ENCODE measurements at regions not wholly inside any gene's neighbourhood (a gene's known extent, or its start where the extent isn't known, plus 50 kb on each side); places are given as distances from the start of the nearest gene placed in this dataset.
A peak's percentile ranks its signal among the peaks of the same experiment; 100 is the strongest.
"Not testable (repeated sequence)": the region's sequence is repeated elsewhere in the genome, so short reads cannot be mapped to it uniquely, and the experiment has no call there.

GRCh38 chr4:86452924-86453531 lies 93.2 kb upstream of the MAPK10 start:
- H3K36me3 ChIP-seq (ENCODE audit: control insufficient read depth in 2 of 3, insufficient read depth in 3 of 3, low read length in 3 of 3), result no peaks in the 10 kb centered on the region
- H3K9ac ChIP-seq (ENCODE audit: low read length in 3 of 3), result peak overlapping the region; percentile 39 to 69 (median 52)
- H3K4me3 ChIP-seq (ENCODE audit: low read length in 3 of 3), result peak overlapping the region; percentile 71 to 81 (median 76)
- no peaks in the 10 kb centered on the region for H3K27me3 ChIP-seq (ENCODE audit: control insufficient read depth, insufficient read depth, low read length)
- peaks cover 0 to 5% (median 4%) of the 10 kb centered on the region in 3 donors for H3K4me1 ChIP-seq (ENCODE audit: control insufficient read depth in 2 of 3, insufficient read depth in 2 of 3, low read depth in 1 of 3, low read length in 3 of 3)
- TF ChIP-seq CTCF (IDR thresholded peaks at IDR 0.05; ENCODE audit: borderline replicate concordance, extremely low read depth, insufficient read depth), result no peak
- H3K27ac ChIP-seq (ENCODE audit: low read depth in 2 of 2, low read length in 2 of 2), result peak overlapping the region; percentile 71 to 76
- DNase-seq (peak; percentile 54 to 93 (median 73)), FAIRE-seq (no peak)
- intact Hi-C loops (cut with DNase I), result no loop called here
- no peaks in the 10 kb centered on the region for H3K9me3 ChIP-seq (ENCODE audit: control insufficient read depth in 2 of 3, insufficient read depth in 1 of 3, low read length in 3 of 3)

- FAIRE-seq; H3K9ac ChIP-seq (ENCODE audit: low read length in 3 of 3); H3K9me3 ChIP-seq (ENCODE audit: control insufficient read depth in 2 of 3, insufficient read depth in 1 of 3, low read length in 3 of 3); H3K36me3 ChIP-seq (ENCODE audit: control insufficient read depth in 2 of 3, insufficient read depth in 3 of 3, low read length in 3 of 3); H3K4me3 ChIP-seq (ENCODE audit: low read length in 3 of 3); H3K4me1 ChIP-seq (ENCODE audit: control insufficient read depth in 2 of 3, insufficient read depth in 2 of 3, low read depth in 1 of 3, low read length in 3 of 3); H3K27me3 ChIP-seq (ENCODE audit: control insufficient read depth, insufficient read depth, low read length); intact Hi-C loops (cut with DNase I); H3K27ac ChIP-seq (ENCODE audit: low read depth in 2 of 2, low read length in 2 of 2): not testable (repeated sequence)
- peak in 1 of 5 donors; percentile 33 for DNase-seq
Measured at GRCh38 chr4:86453611-86454072, 93.8 kb upstream of the MAPK10 start.

- no peak for TF ChIP-seq CTCF (IDR thresholded peaks at IDR 0.05; ENCODE audit: borderline replicate concordance, extremely low read depth, insufficient read depth)
- no peak for DNase-seq
- H3K9ac ChIP-seq (ENCODE audit: low read length in 3 of 3), result no peak overlapping the region
- no peaks in the 10 kb centered on the region for H3K4me1 ChIP-seq (ENCODE audit: control insufficient read depth in 2 of 3, insufficient read depth in 2 of 3, low read depth in 1 of 3, low read length in 3 of 3)
- intact Hi-C loops (cut with DNase I), result no loop called here
- H3K9me3 ChIP-seq (ENCODE audit: control insufficient read depth in 2 of 3, insufficient read depth in 1 of 3, low read length in 3 of 3), result no peaks in the 10 kb centered on the region
- no peaks in the 10 kb centered on the region for H3K36me3 ChIP-seq (ENCODE audit: control insufficient read depth in 2 of 3, insufficient read depth in 3 of 3, low read length in 3 of 3)
- no peaks in the 10 kb centered on the region for H3K27me3 ChIP-seq (ENCODE audit: control insufficient read depth, insufficient read depth, low read length)
- H3K4me3 ChIP-seq (ENCODE audit: low read length in 3 of 3), result no peak overlapping the region
- no peak overlapping the region for H3K27ac ChIP-seq (ENCODE audit: low read depth in 2 of 2, low read length in 2 of 2)
- no peak for FAIRE-seq
Measured at GRCh38 chr4:86461849-86462248, 102.0 kb upstream of the MAPK10 start.

GRCh38 chr4:86472377-86473019 lies 112.6 kb upstream of the MAPK10 start:
- H3K36me3 ChIP-seq (ENCODE audit: control insufficient read depth in 2 of 3, insufficient read depth in 3 of 3, low read length in 3 of 3), result no peaks in the 10 kb centered on the region
- H3K4me3 ChIP-seq (ENCODE audit: low read length in 3 of 3), result no peak overlapping the region
- no peaks in the 10 kb centered on the region for H3K27me3 ChIP-seq (ENCODE audit: control insufficient read depth, insufficient read depth, low read length)
- no peak for DNase-seq
- TF ChIP-seq CTCF (IDR thresholded peaks at IDR 0.05; ENCODE audit: borderline replicate concordance, extremely low read depth, insufficient read depth), result no peak
- FAIRE-seq, result no peak
- no peak overlapping the region for H3K27ac ChIP-seq (ENCODE audit: low read depth in 2 of 2, low read length in 2 of 2)
- H3K9ac ChIP-seq (ENCODE audit: low read length in 3 of 3), result no peak overlapping the region
- no peaks in the 10 kb centered on the region for H3K4me1 ChIP-seq (ENCODE audit: control insufficient read depth in 2 of 3, insufficient read depth in 2 of 3, low read depth in 1 of 3, low read length in 3 of 3)
- intact Hi-C loops (cut with DNase I), result no loop called here
- H3K9me3 ChIP-seq (ENCODE audit: control insufficient read depth in 2 of 3, insufficient read depth in 1 of 3, low read length in 3 of 3), result no peaks in the 10 kb centered on the region

- H3K36me3 ChIP-seq (ENCODE audit: control insufficient read depth in 2 of 3, insufficient read depth in 3 of 3, low read length in 3 of 3); H3K27me3 ChIP-seq (ENCODE audit: control insufficient read depth, insufficient read depth, low read length); H3K4me3 ChIP-seq (ENCODE audit: low read length in 3 of 3); DNase-seq; H3K4me1 ChIP-seq (ENCODE audit: control insufficient read depth in 2 of 3, insufficient read depth in 2 of 3, low read depth in 1 of 3, low read length in 3 of 3); FAIRE-seq; H3K9ac ChIP-seq (ENCODE audit: low read length in 3 of 3); H3K27ac ChIP-seq (ENCODE audit: low read depth in 2 of 2, low read length in 2 of 2); H3K9me3 ChIP-seq (ENCODE audit: control insufficient read depth in 2 of 3, insufficient read depth in 1 of 3, low read length in 3 of 3); intact Hi-C loops (cut with DNase I): not testable (repeated sequence)
Measured at GRCh38 chr4:86478151-86478550, 116.0 kb upstream of the PTPN13 start.
